ENCODE measurements at regions not wholly inside any gene's neighbourhood (a gene's known extent, or its start where the extent isn't known, plus 50 kb on each side); places are given as distances from the start of the nearest gene placed in this dataset.

DNA sequence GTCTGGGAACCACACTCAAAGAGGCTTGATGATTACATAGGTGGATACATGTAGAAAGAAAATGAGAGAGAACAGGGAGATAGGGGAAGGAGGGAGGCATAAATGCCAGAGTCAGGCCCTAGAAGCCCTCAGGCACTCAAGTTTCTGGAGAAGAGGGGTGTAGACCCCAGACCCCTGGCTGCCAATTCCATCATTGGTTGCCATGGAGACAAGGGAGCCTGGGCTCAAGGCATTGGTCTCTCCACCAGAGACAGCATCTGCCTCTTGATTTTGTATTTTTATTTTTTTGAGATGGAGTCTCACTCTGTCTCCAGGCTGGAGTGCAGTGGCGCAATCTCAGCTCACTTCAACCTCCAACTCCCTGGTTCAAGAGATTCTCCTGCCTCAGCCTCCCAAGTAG, 114.3 kb upstream of the GRIK3 start:
- TF ChIP-seq CTCF (IDR thresholded peaks at IDR 0.05) (no peak), POLR2AphosphoS5 (IDR thresholded peaks at IDR 0.05; ENCODE audit: low read depth, low read length) (no peak), SIN3A (IDR thresholded peaks at IDR 0.05; ENCODE audit: borderline replicate concordance, insufficient read depth, low read depth, low read length) (no peak), TCF7L2 (IDR thresholded peaks at IDR 0.05; ENCODE audit: low read depth, low read length) (no peak)
- TF ChIP-seq, protein P1, sequence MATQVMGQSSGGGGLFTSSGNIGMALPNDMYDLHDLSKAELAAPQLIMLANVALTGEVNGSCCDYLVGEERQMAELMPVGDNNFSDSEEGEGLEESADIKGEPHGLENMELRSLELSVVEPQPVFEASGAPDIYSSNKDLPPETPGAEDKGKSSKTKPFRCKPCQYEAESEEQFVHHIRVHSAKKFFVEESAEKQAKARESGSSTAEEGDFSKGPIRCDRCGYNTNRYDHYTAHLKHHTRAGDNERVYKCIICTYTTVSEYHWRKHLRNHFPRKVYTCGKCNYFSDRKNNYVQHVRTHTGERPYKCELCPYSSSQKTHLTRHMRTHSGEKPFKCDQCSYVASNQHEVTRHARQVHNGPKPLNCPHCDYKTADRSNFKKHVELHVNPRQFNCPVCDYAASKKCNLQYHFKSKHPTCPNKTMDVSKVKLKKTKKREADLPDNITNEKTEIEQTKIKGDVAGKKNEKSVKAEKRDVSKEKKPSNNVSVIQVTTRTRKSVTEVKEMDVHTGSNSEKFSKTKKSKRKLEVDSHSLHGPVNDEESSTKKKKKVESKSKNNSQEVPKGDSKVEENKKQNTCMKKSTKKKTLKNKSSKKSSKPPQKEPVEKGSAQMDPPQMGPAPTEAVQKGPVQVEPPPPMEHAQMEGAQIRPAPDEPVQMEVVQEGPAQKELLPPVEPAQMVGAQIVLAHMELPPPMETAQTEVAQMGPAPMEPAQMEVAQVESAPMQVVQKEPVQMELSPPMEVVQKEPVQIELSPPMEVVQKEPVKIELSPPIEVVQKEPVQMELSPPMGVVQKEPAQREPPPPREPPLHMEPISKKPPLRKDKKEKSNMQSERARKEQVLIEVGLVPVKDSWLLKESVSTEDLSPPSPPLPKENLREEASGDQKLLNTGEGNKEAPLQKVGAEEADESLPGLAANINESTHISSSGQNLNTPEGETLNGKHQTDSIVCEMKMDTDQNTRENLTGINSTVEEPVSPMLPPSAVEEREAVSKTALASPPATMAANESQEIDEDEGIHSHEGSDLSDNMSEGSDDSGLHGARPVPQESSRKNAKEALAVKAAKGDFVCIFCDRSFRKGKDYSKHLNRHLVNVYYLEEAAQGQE (IDR thresholded peaks at IDR 0.05; ENCODE audit: insufficient read depth in 1 of 2, low read depth in 2 of 2, low read length in 1 of 2), result no peak
